Mesenchymal stem cell (in vitro differentiated cells and primary cell): ENCODE measurements at regions not wholly inside any gene's neighbourhood (a gene's known extent, or its start where the extent isn't known, plus 50 kb on each side); places are given as distances from the start of the nearest gene placed in this dataset.

Experiments
- DNase-seq: peaks from one replicate; pipeline ENCODE4 v3.0.0-alpha.2; 2013
- H2AFZ ChIP-seq: one replicate; pipeline ENCODE4 v1.6.1; 2013; ENCODE audit warnings: low read depth, mild to moderate bottlenecking, control low read depth, inconsistent platforms, low read length, moderate library complexity
- H2AK5ac ChIP-seq: 2 replicates; pipeline ENCODE4 v1.6.1; 2013; ENCODE audit warnings: low read length, moderate library complexity, mild to moderate bottlenecking, inconsistent platforms; ENCODE audit not compliant: severe bottlenecking
- H2BK120ac ChIP-seq: one replicate; pipeline ENCODE4 v1.6.1; 2013; ENCODE audit warnings: low read depth, mild to moderate bottlenecking, inconsistent platforms, low read length, moderate library complexity
- H2BK12ac ChIP-seq, 2 experiments: one replicate each; pipeline ENCODE4 v1.6.1; 2013; ENCODE audit warnings: inconsistent platforms in 2 of 2, low read length in 2 of 2, mild to moderate bottlenecking in 2 of 2, moderate library complexity in 2 of 2, control low read depth in 1 of 2
- H2BK15ac ChIP-seq: one replicate; pipeline ENCODE4 v1.6.1; 2013; ENCODE audit warnings: mild to moderate bottlenecking, low read depth, inconsistent platforms; ENCODE audit not compliant: poor library complexity, severe bottlenecking
- H2BK5ac ChIP-seq: 2 replicates; pipeline ENCODE4 v1.6.1; 2013; ENCODE audit warnings: low read depth, mild to moderate bottlenecking, low read length, control low read depth, inconsistent platforms; ENCODE audit not compliant: poor library complexity, severe bottlenecking
- H3K14ac ChIP-seq, 2 experiments: one replicate each; pipeline ENCODE4 v1.6.1; 2013; ENCODE audit warnings: inconsistent platforms in 2 of 2, low read length in 2 of 2, control low read depth in 1 of 2, mild to moderate bottlenecking in 1 of 2, moderate library complexity in 1 of 2
- H3K18ac ChIP-seq, 2 experiments: one replicate each; pipeline ENCODE4 v1.6.1; 2013; ENCODE audit warnings: inconsistent platforms in 2 of 2, low read length in 2 of 2, control low read depth in 1 of 2, low read depth in 1 of 2, mild to moderate bottlenecking in 1 of 2
- H3K23ac ChIP-seq, 2 experiments: one replicate each; pipeline ENCODE4 v1.6.1; 2013; ENCODE audit warnings: inconsistent platforms in 2 of 2, low read length in 2 of 2, mild to moderate bottlenecking in 2 of 2, moderate library complexity in 2 of 2, control low read depth in 1 of 2
- H3K27ac ChIP-seq: 2 replicates; pipeline ENCODE4 v1.5.1; 2013; ENCODE audit warnings: mild to moderate bottlenecking, moderate library complexity, low read length, control low read depth, inconsistent platforms; ENCODE audit not compliant: poor library complexity, severe bottlenecking
- H3K27me3 ChIP-seq, 2 experiments: 2 replicates each; pipeline versions ENCODE4 v1.6.1 to v1.7.0; 2013; ENCODE audit warnings: low read length in 2 of 2, mild to moderate bottlenecking in 2 of 2, moderate library complexity in 2 of 2, control low read depth in 1 of 2, inconsistent platforms in 1 of 2; ENCODE audit not compliant: control insufficient read depth in 1 of 2, insufficient read depth in 1 of 2
- H3K36me3 ChIP-seq, 2 experiments: 2 replicates each; pipeline versions ENCODE4 v1.6.1 to v1.7.0; 2013; ENCODE audit warnings: low read length in 2 of 2, control low read depth in 1 of 2, inconsistent platforms in 1 of 2, low read depth in 1 of 2, mild to moderate bottlenecking in 1 of 2; ENCODE audit not compliant: insufficient read depth in 2 of 2, control insufficient read depth in 1 of 2
- H3K4ac ChIP-seq, 2 experiments: one replicate each; pipeline ENCODE4 v1.6.1; 2013; ENCODE audit warnings: inconsistent platforms in 2 of 2, low read length in 2 of 2, mild to moderate bottlenecking in 2 of 2, moderate library complexity in 2 of 2, control low read depth in 1 of 2, low read depth in 1 of 2
- H3K4me1 ChIP-seq: 2 replicates; pipeline ENCODE4 v1.6.1; 2013; ENCODE audit warnings: low read depth, low read length, control low read depth; ENCODE audit not compliant: control insufficient read depth, insufficient read depth
- H3K4me2 ChIP-seq: 2 replicates; pipeline ENCODE4 v1.6.1; 2013; ENCODE audit warnings: low read length, mild to moderate bottlenecking, inconsistent platforms; ENCODE audit not compliant: poor library complexity, severe bottlenecking
- H3K4me3 ChIP-seq, 2 experiments: 2 replicates each; pipeline versions ENCODE4 v1.5.1 to v1.7.0; 2013; ENCODE audit warnings: low read length in 2 of 2, mild to moderate bottlenecking in 2 of 2, control low read depth in 1 of 2, low read depth in 1 of 2; ENCODE audit not compliant: insufficient read depth in 1 of 2
- H3K79me1 ChIP-seq: replicated peaks from 2 replicates; pipeline ENCODE4 v1.6.1; 2013; ENCODE audit warnings: mild to moderate bottlenecking, control low read depth, low read length, inconsistent platforms; ENCODE audit not compliant: poor library complexity, severe bottlenecking
- H3K9ac ChIP-seq: 2 replicates; pipeline ENCODE4 v1.7.0; 2013; ENCODE audit warnings: mild to moderate bottlenecking, low read length, moderate library complexity
- H3K9me3 ChIP-seq: 2 replicates; pipeline ENCODE4 v1.7.0; 2013; ENCODE audit warnings: mild to moderate bottlenecking, low read length; ENCODE audit not compliant: control insufficient read depth
- H4K8ac ChIP-seq: one replicate; pipeline ENCODE4 v1.6.1; 2013; ENCODE audit warnings: inconsistent platforms, mild to moderate bottlenecking, low read length, moderate library complexity
- H4K91ac ChIP-seq: one replicate; pipeline ENCODE4 v1.6.1; 2013; ENCODE audit warnings: mild to moderate bottlenecking, low read length, inconsistent platforms
- WGBS: methylation state at CpG from one replicate; pipeline ENCODE4 v1.1.7; 2013; ENCODE audit warnings: mixed read lengths; 5-methylcytosine and 5-hydroxymethylcytosine counted together

GRCh38 chr15:96079041-96079440, 251.5 kb upstream of the NR2F2 start:
- Histone ChIP-seq H3K4ac (no peak overlapping the region), H3K9me3 (no peaks in the 10 kb centered on the region), H3K27ac (no peak overlapping the region), H3K4me3 (no peak overlapping the region), H3K79me1 (no peaks in the 10 kb centered on the region), H3K27me3 (no peaks in the 10 kb centered on the region), H3K23ac (no peak overlapping the region), H2BK5ac (no peak overlapping the region), H3K14ac (no peak overlapping the region), H4K8ac (no peak overlapping the region), H3K4me1 (no peaks in the 10 kb centered on the region), H3K36me3 (no peaks in the 10 kb centered on the region), H2AFZ (no peak overlapping the region), H2BK120ac (no peak overlapping the region), H3K4me2 (no peak overlapping the region), H2BK12ac (no peak overlapping the region), H2BK15ac (no peak overlapping the region), H3K9ac (no peak overlapping the region), H4K91ac (no peak overlapping the region), H3K18ac (no peak overlapping the region), H2AK5ac (no peak overlapping the region)
- no peak for DNase-seq
- WGBS = 96% methylated on average over 4 of the region's 4 CpGs

- Histone ChIP-seq H4K8ac (no peak overlapping the region), H3K18ac (no peak overlapping the region), H3K4me3 (no peak overlapping the region), H2BK12ac (no peak overlapping the region), H3K79me1 (no peaks in the 10 kb centered on the region), H3K27me3 (no peaks in the 10 kb centered on the region), H3K9me3 (no peaks in the 10 kb centered on the region), H3K4me2 (no peak overlapping the region), H3K4me1 (no peaks in the 10 kb centered on the region), H2BK15ac (no peak overlapping the region), H3K27ac (no peak overlapping the region), H2BK120ac (no peak overlapping the region), H3K36me3 (no peaks in the 10 kb centered on the region), H2BK5ac (no peak overlapping the region), H3K4ac (no peak overlapping the region), H2AFZ (no peak overlapping the region), H3K9ac (no peak overlapping the region), H3K23ac (no peak overlapping the region), H3K14ac (no peak overlapping the region), H4K91ac (no peak overlapping the region), H2AK5ac (no peak overlapping the region)
- WGBS = 78% methylated on average over 2 of the region's 3 CpGs
- no peak for DNase-seq
Measured at GRCh38 chr15:96079882-96080281, 250.6 kb upstream of the NR2F2 start.

GRCh38 chr15:96086164-96086563, 244.3 kb upstream of the NR2F2 start:
- Histone ChIP-seq H3K36me3 (no peaks in the 10 kb centered on the region), H4K8ac (no peak overlapping the region), H4K91ac (no peak overlapping the region), H3K14ac (peak overlapping the region in 1 of 2 experiments; percentile 75), H3K9me3 (no peaks in the 10 kb centered on the region), H3K4me1 (no peaks in the 10 kb centered on the region), H3K18ac (peak overlapping the region in 1 of 2 experiments; percentile 57), H2BK12ac (no peak overlapping the region), H3K27ac (no peak overlapping the region), H2AFZ (no peak overlapping the region), H2AK5ac (no peak overlapping the region), H3K79me1 (no peaks in the 10 kb centered on the region), H3K9ac (no peak overlapping the region), H3K23ac (no peak overlapping the region), H2BK5ac (no peak overlapping the region), H2BK120ac (no peak overlapping the region), H3K4me2 (no peak overlapping the region), H3K4ac (no peak overlapping the region), H2BK15ac (no peak overlapping the region), H3K27me3 (no peaks in the 10 kb centered on the region), H3K4me3 (no peak overlapping the region)
- 72% methylated on average over 3 of the region's 3 CpGs for WGBS
- DNase-seq = no peak

GRCh38 chr15:96087180-96087884, 243.2 kb upstream of the NR2F2 start:
- H3K9me3 ChIP-seq = no peaks in the 10 kb centered on the region

More at GRCh38 chr15:96087180-96087884, 243.2 kb upstream of the NR2F2 start:
- no peak overlapping the region for H3K9ac ChIP-seq
- no peak overlapping the region for H2BK5ac ChIP-seq
- no peak overlapping the region for H3K18ac ChIP-seq
- no peaks in the 10 kb centered on the region for H3K36me3 ChIP-seq
- no peak overlapping the region for H2BK120ac ChIP-seq
- no peak overlapping the region for H3K4ac ChIP-seq
- no peak for DNase-seq
- H3K4me3 ChIP-seq = no peak overlapping the region
- no peak overlapping the region for H2AK5ac ChIP-seq
- no peak overlapping the region for H2BK15ac ChIP-seq
- H3K27me3 ChIP-seq = no peaks in the 10 kb centered on the region
- WGBS = 8% methylated on average over 2 of the region's 2 CpGs
- H4K91ac ChIP-seq = no peak overlapping the region
- H3K27ac ChIP-seq = no peak overlapping the region
- no peak overlapping the region for H3K23ac ChIP-seq
- H3K4me1 ChIP-seq = no peaks in the 10 kb centered on the region
- H2BK12ac ChIP-seq = no peak overlapping the region
- H3K79me1 ChIP-seq = no peaks in the 10 kb centered on the region
- H3K4me2 ChIP-seq = no peak overlapping the region
- no peak overlapping the region for H4K8ac ChIP-seq
- H3K14ac ChIP-seq = no peak overlapping the region
- no peak overlapping the region for H2AFZ ChIP-seq
